ENCODE measurements at regions not wholly inside any gene's neighbourhood (a gene's known extent, or its start where the extent isn't known, plus 50 kb on each side); places are given as distances from the start of the nearest gene placed in this dataset.

GRCh38 chr2:6492573-6492972 is 373.1 kb downstream of the CMPK2 start:
- dilution Hi-C loops (cut with MboI; ENCODE audit: extremely low pct_ligation_motif_present, low sequenced_read_pairs), result no loop called here
- DNase-seq (ENCODE audit: low read depth, low spot score) (no peak), FAIRE-seq (no peak)
- H3K4me1 ChIP-seq (ENCODE audit: control insufficient read depth, extremely low read depth, insufficient read depth, low read length), result no peaks in the 10 kb centered on the region
- no peak for TF ChIP-seq EZH2 (IDR thresholded peaks at IDR 0.05; ENCODE audit: low read length)
- no peaks in the 10 kb centered on the region for H4K20me1 ChIP-seq (ENCODE audit: control insufficient read depth, extremely low read depth, insufficient read depth, low read length)
- no peaks in the 10 kb centered on the region for H3K36me3 ChIP-seq (ENCODE audit: control insufficient read depth in 2 of 2, extremely low read depth in 1 of 2, insufficient read depth in 2 of 2, low read length in 2 of 2)
- no peak overlapping the region for H3K4me2 ChIP-seq (ENCODE audit: control insufficient read depth, extremely low read depth, insufficient read depth, low read depth, low read length)
- H3K27me3 ChIP-seq (ENCODE audit: control insufficient read depth, extremely low read depth, insufficient read depth, low read length), result no peaks in the 10 kb centered on the region
- no peaks in the 10 kb centered on the region for H3K79me2 ChIP-seq (ENCODE audit: control insufficient read depth, insufficient read depth, low read length)
- no peak overlapping the region for H2AFZ ChIP-seq (ENCODE audit: control insufficient read depth, low read length)
- no peak overlapping the region for H3K4me3 ChIP-seq (ENCODE audit: control insufficient read depth in 2 of 3, extremely low read depth in 1 of 3, insufficient read depth in 2 of 3, low read depth in 1 of 3, low read length in 3 of 3)
- no peaks in the 10 kb centered on the region for H3K9me1 ChIP-seq (ENCODE audit: control insufficient read depth, extremely low read depth, insufficient read depth, low read length)
- H3K9me3 ChIP-seq (ENCODE audit: control insufficient read depth, low read depth, low read length), result peaks cover 5% of the 10 kb centered on the region
- no peak overlapping the region for H3K9ac ChIP-seq (ENCODE audit: control insufficient read depth, extremely low read depth, insufficient read depth, low read length)
- H3K27ac ChIP-seq (ENCODE audit: control insufficient read depth, insufficient read depth, low read length), result no peak overlapping the region

GRCh38 chr2:6493266-6493665 is 372.4 kb downstream of the CMPK2 start:
- no peak for FAIRE-seq
- Histone ChIP-seq H3K79me2 (ENCODE audit: control insufficient read depth, insufficient read depth, low read length) (no peaks in the 10 kb centered on the region), H3K36me3 (ENCODE audit: control insufficient read depth in 2 of 2, extremely low read depth in 1 of 2, insufficient read depth in 2 of 2, low read length in 2 of 2) (no peaks in the 10 kb centered on the region), H4K20me1 (ENCODE audit: control insufficient read depth, extremely low read depth, insufficient read depth, low read length) (no peaks in the 10 kb centered on the region), H3K9me3 (ENCODE audit: control insufficient read depth, low read depth, low read length) (peaks cover 5% of the 10 kb centered on the region), H3K9ac (ENCODE audit: control insufficient read depth, extremely low read depth, insufficient read depth, low read length) (no peak overlapping the region), H3K9me1 (ENCODE audit: control insufficient read depth, extremely low read depth, insufficient read depth, low read length) (no peaks in the 10 kb centered on the region), H3K27ac (ENCODE audit: control insufficient read depth, insufficient read depth, low read length) (no peak overlapping the region), H3K4me2 (ENCODE audit: control insufficient read depth, extremely low read depth, insufficient read depth, low read depth, low read length) (no peak overlapping the region), H3K4me3 (ENCODE audit: control insufficient read depth in 2 of 3, extremely low read depth in 1 of 3, insufficient read depth in 2 of 3, low read depth in 1 of 3, low read length in 3 of 3) (no peak overlapping the region), H3K4me1 (ENCODE audit: control insufficient read depth, extremely low read depth, insufficient read depth, low read length) (no peaks in the 10 kb centered on the region), H3K27me3 (ENCODE audit: control insufficient read depth, extremely low read depth, insufficient read depth, low read length) (no peaks in the 10 kb centered on the region), H2AFZ (ENCODE audit: control insufficient read depth, low read length) (no peak overlapping the region)
- DNase-seq (ENCODE audit: low read depth, low spot score), result no peak
- dilution Hi-C loops (cut with MboI; ENCODE audit: extremely low pct_ligation_motif_present, low sequenced_read_pairs), result no loop called here
- TF ChIP-seq CTCF (optimal IDR thresholded peaks at IDR 0.05 in 1 of 3, IDR thresholded peaks at IDR 0.05 in 1 of 3, conservative IDR thresholded peaks at IDR 0.05 in 1 of 3; ENCODE audit: extremely low read depth in 1 of 3, insufficient read depth in 2 of 3, low read length in 3 of 3), result no peak
- TF ChIP-seq EZH2 (IDR thresholded peaks at IDR 0.05; ENCODE audit: low read length), result no peak

GRCh38 chr2:6493669-6494068 is 372.0 kb downstream of the CMPK2 start:
- Histone ChIP-seq H3K4me2 (ENCODE audit: control insufficient read depth, extremely low read depth, insufficient read depth, low read depth, low read length) (no peak overlapping the region), H3K27me3 (ENCODE audit: control insufficient read depth, extremely low read depth, insufficient read depth, low read length) (no peaks in the 10 kb centered on the region), H3K4me1 (ENCODE audit: control insufficient read depth, extremely low read depth, insufficient read depth, low read length) (no peaks in the 10 kb centered on the region), H3K9ac (ENCODE audit: control insufficient read depth, extremely low read depth, insufficient read depth, low read length) (no peak overlapping the region), H3K9me3 (ENCODE audit: control insufficient read depth, low read depth, low read length) (peaks cover 5% of the 10 kb centered on the region), H3K4me3 (ENCODE audit: control insufficient read depth in 2 of 3, extremely low read depth in 1 of 3, insufficient read depth in 2 of 3, low read depth in 1 of 3, low read length in 3 of 3) (no peak overlapping the region), H3K9me1 (ENCODE audit: control insufficient read depth, extremely low read depth, insufficient read depth, low read length) (no peaks in the 10 kb centered on the region), H2AFZ (ENCODE audit: control insufficient read depth, low read length) (no peak overlapping the region), H3K79me2 (ENCODE audit: control insufficient read depth, insufficient read depth, low read length) (no peaks in the 10 kb centered on the region), H3K27ac (ENCODE audit: control insufficient read depth, insufficient read depth, low read length) (no peak overlapping the region), H4K20me1 (ENCODE audit: control insufficient read depth, extremely low read depth, insufficient read depth, low read length) (no peaks in the 10 kb centered on the region), H3K36me3 (ENCODE audit: control insufficient read depth in 2 of 2, extremely low read depth in 1 of 2, insufficient read depth in 2 of 2, low read length in 2 of 2) (no peaks in the 10 kb centered on the region)
- DNase-seq (ENCODE audit: low read depth, low spot score), result no peak
- FAIRE-seq, result no peak
- TF ChIP-seq EZH2 (IDR thresholded peaks at IDR 0.05; ENCODE audit: low read length) (no peak), CTCF (optimal IDR thresholded peaks at IDR 0.05 in 1 of 3, IDR thresholded peaks at IDR 0.05 in 1 of 3, conservative IDR thresholded peaks at IDR 0.05 in 1 of 3; ENCODE audit: extremely low read depth in 1 of 3, insufficient read depth in 2 of 3, low read length in 3 of 3) (no peak)
- dilution Hi-C loops (cut with MboI; ENCODE audit: extremely low pct_ligation_motif_present, low sequenced_read_pairs), result no loop called here
